Large intestine (tissue), 3 donors: ENCODE measurements at regions not wholly inside any gene's neighbourhood (a gene's known extent, or its start where the extent isn't known, plus 50 kb on each side); places are given as distances from the start of the nearest gene placed in this dataset.

Experiments used
- DNase-seq, 2 donors: peaks; one replicate each; pipeline versions ENCODE4 v3.0.0 to v3.0.0-alpha.2; 2013
- H3K27ac ChIP-seq: one replicate; pipeline ENCODE4 v1.5.1; 2013; ENCODE audit warnings: low read length
- H3K27me3 ChIP-seq: 2 replicates; pipeline ENCODE4 v1.6.1; 2013; ENCODE audit warnings: low read length; ENCODE audit not compliant: control insufficient read depth, insufficient read depth
- H3K36me3 ChIP-seq: 2 replicates; pipeline ENCODE4 v1.6.1; 2013; ENCODE audit warnings: low read length; ENCODE audit not compliant: control insufficient read depth, insufficient read depth
- H3K4me1 ChIP-seq: one replicate; pipeline ENCODE4 v1.6.1; 2013; ENCODE audit warnings: low read length; ENCODE audit not compliant: control insufficient read depth, insufficient read depth
- H3K4me3 ChIP-seq: one replicate; pipeline ENCODE4 v1.5.1; 2013; ENCODE audit warnings: low read length
- H3K9me3 ChIP-seq: one replicate; pipeline ENCODE4 v1.6.1; 2013; ENCODE audit warnings: mild to moderate bottlenecking, low read depth, low read length, moderate library complexity; ENCODE audit not compliant: control insufficient read depth
- WGBS: methylation state at CpG from one replicate; pipeline ENCODE4 v1.1.5; 2013; ENCODE audit warnings: low lambda C conversion rate; ENCODE audit not compliant: insufficient coverage; 5-methylcytosine and 5-hydroxymethylcytosine counted together

DNA sequence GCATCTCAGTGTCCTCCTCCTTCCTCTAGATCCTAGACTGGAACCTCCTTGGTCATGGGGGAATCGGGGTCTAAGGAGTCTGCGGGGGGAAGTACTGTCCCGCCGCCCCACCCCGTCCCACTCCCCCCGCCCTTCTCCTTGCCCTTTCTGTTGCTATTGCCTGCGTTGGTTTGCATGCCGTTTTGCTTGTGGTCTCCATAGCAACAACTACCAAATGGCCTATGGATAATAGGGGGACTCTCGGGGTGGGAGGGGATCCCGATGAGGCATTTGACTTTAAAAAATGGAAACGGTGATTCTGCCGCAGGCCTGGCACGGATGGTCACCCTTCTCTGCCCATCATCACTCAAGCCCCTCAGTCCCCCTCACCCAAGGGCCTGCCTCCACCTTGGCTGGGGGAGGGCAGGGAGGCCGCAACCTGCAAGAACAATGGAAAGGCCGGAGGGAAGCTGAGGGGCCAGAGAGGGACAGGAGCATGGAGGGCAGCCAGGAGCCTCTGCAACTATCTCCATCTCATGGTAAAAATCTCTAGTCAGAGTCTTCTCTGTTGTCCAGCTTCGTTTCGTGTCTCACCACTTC is 231.4 kb upstream of the TNRC6C start:
- no CpG with 5 or more reads among the region's 17 CpGs for WGBS
- no peaks in the 10 kb centered on the region for H3K36me3 ChIP-seq
- H3K27ac ChIP-seq = no peak overlapping the region
- H3K27me3 ChIP-seq = peaks cover 6% of the 10 kb centered on the region
- no peak overlapping the region for H3K4me3 ChIP-seq
- H3K4me1 ChIP-seq = peaks cover 3% of the 10 kb centered on the region
- no peak for DNase-seq
- H3K9me3 ChIP-seq = no peaks in the 10 kb centered on the region

- WGBS = no CpG with 5 or more reads among the region's 2 CpGs
- Histone ChIP-seq H3K4me1 (peaks cover 3% of the 10 kb centered on the region), H3K9me3 (peaks cover 3% of the 10 kb centered on the region), H3K36me3 (no peaks in the 10 kb centered on the region), H3K27me3 (peaks cover 11% of the 10 kb centered on the region), H3K4me3 (no peak overlapping the region), H3K27ac (no peak overlapping the region)
- no peak for DNase-seq
Observed at GRCh38 chr17:77728474-77728795, 230.1 kb upstream of the TNRC6C start.

DNA sequence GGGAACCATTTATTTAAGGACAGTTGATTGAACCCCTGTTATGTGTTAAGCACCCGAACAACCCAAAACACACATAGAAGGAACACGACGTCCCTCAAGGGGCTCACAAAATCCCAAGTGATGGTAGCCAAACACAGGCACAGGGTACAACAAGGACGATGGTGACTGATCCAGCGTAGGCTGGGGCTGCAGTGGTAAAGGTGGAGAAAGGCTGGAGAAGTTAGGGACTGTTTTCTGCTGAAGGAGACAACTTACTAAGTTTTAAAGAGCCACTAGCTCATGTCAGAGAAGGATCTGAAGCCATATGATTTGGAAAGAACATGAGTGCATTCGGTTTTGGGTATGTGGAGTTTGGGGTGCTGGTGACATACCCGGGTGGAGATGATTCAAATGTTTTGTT is 229.6 kb upstream of the TNRC6C start:
- no peak for DNase-seq

DNA sequence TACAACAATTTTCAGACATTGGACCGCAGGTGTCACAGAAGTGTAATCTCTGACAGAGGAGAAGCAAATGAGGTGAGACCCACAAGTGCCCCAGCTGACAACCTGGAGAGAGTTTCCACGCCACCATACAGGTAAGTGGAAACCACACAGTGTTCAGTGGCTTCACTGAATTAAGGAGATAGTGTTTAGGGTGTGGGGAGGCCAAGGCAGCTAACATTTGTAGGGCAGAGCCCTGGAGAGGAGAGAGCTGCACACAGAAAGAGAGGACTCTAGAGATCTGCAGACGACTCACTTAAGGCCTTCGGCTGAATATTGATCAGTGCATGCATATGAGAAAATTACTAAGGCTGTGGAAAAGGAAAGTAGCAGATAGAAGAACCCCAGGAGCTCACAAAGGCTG is 228.9 kb upstream of the TNRC6C start:
- Histone ChIP-seq H3K27ac (no peak overlapping the region), H3K27me3 (peaks cover 23% of the 10 kb centered on the region), H3K9me3 (peaks cover 3% of the 10 kb centered on the region), H3K4me1 (peaks cover 10% of the 10 kb centered on the region), H3K4me3 (no peak overlapping the region), H3K36me3 (no peaks in the 10 kb centered on the region)
- no CpG with 5 or more reads among the region's 4 CpGs for WGBS
- no peak for DNase-seq

More for the DNA sequence above, 229.6 kb upstream of the TNRC6C start:
- Histone ChIP-seq H3K27me3 (peaks cover 16% of the 10 kb centered on the region), H3K27ac (no peak overlapping the region), H3K36me3 (no peaks in the 10 kb centered on the region), H3K9me3 (peaks cover 3% of the 10 kb centered on the region), H3K4me3 (no peak overlapping the region), H3K4me1 (peaks cover 4% of the 10 kb centered on the region)
- WGBS = 83% methylated on average over 1 of the region's 7 CpGs

GRCh38 chr17:77730376-77730775 is 228.1 kb upstream of the TNRC6C start:
- peaks cover 18% of the 10 kb centered on the region for H3K4me1 ChIP-seq
- DNase-seq = no peak
- H3K9me3 ChIP-seq = peaks cover 3% of the 10 kb centered on the region
- no peak overlapping the region for H3K27ac ChIP-seq
- H3K36me3 ChIP-seq = no peaks in the 10 kb centered on the region
- no peak overlapping the region for H3K4me3 ChIP-seq
- H3K27me3 ChIP-seq = peaks cover 31% of the 10 kb centered on the region

- WGBS = no CpG with 5 or more reads among the region's 8 CpGs
- peaks cover 3% of the 10 kb centered on the region for H3K9me3 ChIP-seq
- no peak for DNase-seq
Observed at GRCh38 chr17:77733576-77734296, 224.8 kb upstream of the TNRC6C start.

DNA sequence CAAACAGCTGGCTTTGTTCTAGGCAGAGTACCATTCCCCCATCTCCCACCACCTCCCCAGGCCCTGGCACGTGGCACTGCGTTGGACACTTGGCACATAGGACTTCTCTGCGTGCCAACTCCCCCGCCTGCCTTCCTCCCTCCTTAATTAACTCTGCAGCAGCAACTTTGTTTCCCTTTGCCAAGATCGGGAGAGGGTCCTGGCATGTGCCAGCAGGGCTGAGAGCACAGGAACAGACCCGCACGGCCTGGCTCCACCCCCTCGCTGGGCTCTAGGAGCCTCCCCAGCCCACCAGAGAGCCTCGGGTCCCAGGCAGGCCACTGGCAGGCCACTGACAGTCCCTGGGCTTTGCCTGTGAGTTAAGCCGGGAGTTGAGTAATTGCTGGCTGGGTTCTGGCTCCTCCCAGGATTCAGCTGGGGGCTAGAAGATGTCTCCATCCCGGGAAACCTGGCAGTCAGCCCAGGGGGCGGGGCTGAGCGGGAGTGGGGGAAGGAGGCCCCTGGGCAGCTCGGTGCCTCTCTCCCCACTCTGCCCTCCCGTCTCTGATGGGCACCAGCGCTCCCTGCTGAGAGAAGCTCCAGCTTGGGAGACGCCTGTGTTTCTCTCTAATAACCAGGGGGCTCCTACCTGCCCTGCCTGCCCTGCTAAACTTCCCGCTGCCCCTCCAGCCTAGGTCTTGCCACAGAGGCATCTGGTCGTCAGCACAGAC is 224.0 kb upstream of the TNRC6C start:
- no peaks in the 10 kb centered on the region for H3K36me3 ChIP-seq
- peaks cover 3% of the 10 kb centered on the region for H3K9me3 ChIP-seq
- peaks cover 38% of the 10 kb centered on the region for H3K27me3 ChIP-seq
- H3K4me3 ChIP-seq = no peak overlapping the region
- 80% methylated on average over 1 of the region's 19 CpGs for WGBS
- peaks cover 20% of the 10 kb centered on the region for H3K4me1 ChIP-seq
- DNase-seq = peak; percentile 58 to 65
- H3K27ac ChIP-seq = peak overlapping the region; percentile 70

More at GRCh38 chr17:77733576-77734296, 224.8 kb upstream of the TNRC6C start:
- H3K4me1 ChIP-seq = peaks cover 20% of the 10 kb centered on the region
- no peak overlapping the region for H3K4me3 ChIP-seq
- H3K36me3 ChIP-seq = no peaks in the 10 kb centered on the region
- peak overlapping the region; percentile 38 for H3K27ac ChIP-seq
- peaks cover 41% of the 10 kb centered on the region for H3K27me3 ChIP-seq

- Histone ChIP-seq H3K4me3 (no peak overlapping the region), H3K36me3 (no peaks in the 10 kb centered on the region), H3K27me3 (peaks cover 38% of the 10 kb centered on the region), H3K9me3 (peaks cover 3% of the 10 kb centered on the region), H3K4me1 (peaks cover 20% of the 10 kb centered on the region), H3K27ac (peak overlapping the region; percentile 70)
- no CpG with 5 or more reads among the region's 10 CpGs for WGBS
- DNase-seq = peak; percentile 19 to 24
Observed at GRCh38 chr17:77735081-77735565, 223.4 kb upstream of the TNRC6C start.

- DNase-seq = peak; percentile 20 to 39
- Histone ChIP-seq H3K27ac (peak overlapping the region; percentile 70), H3K4me3 (no peak overlapping the region), H3K4me1 (peaks cover 20% of the 10 kb centered on the region), H3K27me3 (peaks cover 38% of the 10 kb centered on the region), H3K9me3 (peaks cover 3% of the 10 kb centered on the region), H3K36me3 (no peaks in the 10 kb centered on the region)
- no CpG with 5 or more reads among the region's 7 CpGs for WGBS
Observed at GRCh38 chr17:77735566-77736198, 222.8 kb upstream of the TNRC6C start.

DNA sequence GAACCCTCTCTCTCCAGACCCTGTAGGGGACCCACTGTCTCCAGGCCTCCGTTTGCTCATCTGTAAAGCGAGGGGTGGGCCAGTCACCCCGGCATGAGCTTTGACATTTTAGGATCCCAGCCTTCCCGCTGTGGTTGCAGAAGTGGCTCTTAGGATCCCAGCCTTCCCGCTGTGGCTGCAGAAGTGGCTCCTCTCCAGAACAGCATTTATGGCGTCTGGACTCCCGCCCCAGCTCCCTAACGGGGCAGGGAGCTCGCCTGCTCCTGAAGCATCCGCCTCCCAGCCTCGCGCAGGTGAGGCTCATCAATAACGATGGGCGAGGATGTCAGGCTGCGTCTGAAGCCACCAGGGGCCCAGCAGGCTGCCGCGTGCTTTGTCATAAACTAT is 222.3 kb upstream of the TNRC6C start:
- Histone ChIP-seq H3K27ac (no peak overlapping the region), H3K4me1 (peaks cover 20% of the 10 kb centered on the region), H3K4me3 (no peak overlapping the region), H3K27me3 (peaks cover 40% of the 10 kb centered on the region), H3K9me3 (peaks cover 3% of the 10 kb centered on the region), H3K36me3 (no peaks in the 10 kb centered on the region)
- no CpG with 5 or more reads among the region's 17 CpGs for WGBS
- peak in 1 of 2 donors; percentile 9 for DNase-seq
